IMR-90 (cell line): ENCODE measurements at regions not wholly inside any gene's neighbourhood (a gene's known extent, or its start where the extent isn't known, plus 50 kb on each side); places are given as distances from the start of the nearest gene placed in this dataset.

Source experiments
- ATAC-seq: fragments of 200-7000 bp; cut with Tn5 transposase; 2 replicates; pipeline ENCODE4 v1.9.1; 2020; ENCODE audit warnings: low read depth, mild to moderate bottlenecking, moderate library complexity
- BruUV-seq: library from RNA; stranded (reverse); fragments of 400-500 nt; replicated peaks from 2 replicates; lab custom pipeline; 2021; lab: Mats Ljungman, UMichigan
- CTCF ChIA-PET: fragments of 300-600 bp; formaldehyde crosslinking; extraction: SDS; loops from one replicate; lab custom pipeline; 2021; ENCODE audit warnings: antibody characterized with exemption; lab: Yijun Ruan, JAX
- POLR2A ChIA-PET: fragments of 300-600 bp; sonication (Branson Sonifier 250); formaldehyde crosslinking; loops from one replicate; lab custom pipeline; 2022; ENCODE audit warnings: antibody characterized with exemption; ENCODE audit not compliant: unreplicated experiment; lab: Charles Lee
- DNase-seq: peaks from one replicate; pipeline ENCODE4 v3.0.0; 2013
- H2AFZ ChIP-seq: replicated peaks from 2 replicates; pipeline ENCODE3; 2013; ENCODE audit warnings: low read length, mild to moderate bottlenecking; ENCODE audit not compliant: poor library complexity
- H2AK5ac ChIP-seq: 2 replicates; pipeline ENCODE4 v1.6.1; 2013; ENCODE audit warnings: low read depth, low read length, inconsistent platforms
- H2AK9ac ChIP-seq: replicated peaks from 2 replicates; pipeline ENCODE3; 2013; ENCODE audit warnings: mild to moderate bottlenecking, low read depth, low read length, moderate library complexity; ENCODE audit not compliant: poor library complexity
- H2BK120ac ChIP-seq: 2 replicates; pipeline ENCODE4 v1.6.1; 2013; ENCODE audit warnings: low read depth, low read length, inconsistent platforms
- H2BK15ac ChIP-seq: 3 replicates; pipeline ENCODE4 v1.6.1; 2013; ENCODE audit warnings: low read depth, low read length, inconsistent platforms
- H2BK20ac ChIP-seq: 2 replicates; pipeline ENCODE4 v1.6.1; 2013; ENCODE audit warnings: low read depth, mild to moderate bottlenecking, inconsistent platforms, low read length, moderate library complexity
- H2BK5ac ChIP-seq: 2 replicates; pipeline ENCODE4 v1.6.1; 2013; ENCODE audit warnings: mild to moderate bottlenecking, low read depth, low read length, inconsistent platforms; ENCODE audit not compliant: poor library complexity, severe bottlenecking
- H3K14ac ChIP-seq: replicated peaks from 2 replicates; pipeline ENCODE4 v1.6.1; 2013; ENCODE audit warnings: low read depth, low read length, inconsistent platforms
- H3K18ac ChIP-seq: 2 replicates; pipeline ENCODE4 v1.6.1; 2013; ENCODE audit warnings: low read depth, low read length, control low read depth
- H3K23ac ChIP-seq: 2 replicates; pipeline ENCODE4 v1.6.1; 2013; ENCODE audit warnings: low read depth, low read length, inconsistent platforms
- H3K27ac ChIP-seq: 2 replicates; pipeline ENCODE4 v1.5.1; 2013; ENCODE audit warnings: mild to moderate bottlenecking, control low read depth, low read length; ENCODE audit not compliant: insufficient read depth
- H3K27me3 ChIP-seq: 2 replicates; pipeline ENCODE4 v1.6.1; 2013; ENCODE audit warnings: low read length; ENCODE audit not compliant: control insufficient read depth, insufficient read depth
- H3K36me3 ChIP-seq: 2 replicates; pipeline ENCODE4 v1.6.1; 2013; ENCODE audit warnings: low read length, mixed read lengths; ENCODE audit not compliant: control insufficient read depth, insufficient read depth
- H3K4ac ChIP-seq: 2 replicates; pipeline ENCODE4 v1.6.1; 2013; ENCODE audit warnings: low read depth, low read length, inconsistent platforms
- H3K4me1 ChIP-seq: 2 replicates; pipeline ENCODE4 v1.6.1; 2013; ENCODE audit warnings: low read length, mixed read lengths; ENCODE audit not compliant: control insufficient read depth, insufficient read depth
- H3K4me2 ChIP-seq: 2 replicates; pipeline ENCODE4 v1.6.1; 2013; ENCODE audit warnings: low read depth, mild to moderate bottlenecking, control low read depth, low read length, moderate library complexity
- H3K4me3 ChIP-seq: 2 replicates; pipeline ENCODE4 v1.5.1; 2013; ENCODE audit warnings: low read depth, mild to moderate bottlenecking, control low read depth, low read length, moderate library complexity; ENCODE audit not compliant: insufficient read depth
- H3K56ac ChIP-seq: 2 replicates; pipeline ENCODE4 v1.6.1; 2013; ENCODE audit warnings: low read length, inconsistent platforms; ENCODE audit not compliant: insufficient read depth; ENCODE audit errors: extremely low read depth
- H3K79me1 ChIP-seq, 2 experiments: 2 replicates each; pipeline ENCODE4 v1.6.1; 2013; ENCODE audit warnings: low read length in 2 of 2, inconsistent platforms in 1 of 2, low read depth in 1 of 2
- H3K9ac ChIP-seq: 2 replicates; pipeline ENCODE4 v1.6.1; 2013; ENCODE audit warnings: low read depth, low read length, control low read depth
- H3K9me1 ChIP-seq: 2 replicates; pipeline ENCODE4 v1.6.1; 2013; ENCODE audit warnings: low read length, inconsistent platforms; ENCODE audit not compliant: insufficient read depth
- H3K9me3 ChIP-seq: 2 replicates; pipeline ENCODE4 v1.6.1; 2013; ENCODE audit warnings: low read length; ENCODE audit not compliant: control insufficient read depth, insufficient read depth
- H4K20me1 ChIP-seq: 2 replicates; pipeline ENCODE4 v1.6.1; 2013; ENCODE audit warnings: low read length, inconsistent platforms; ENCODE audit not compliant: insufficient read depth
- H4K5ac ChIP-seq: 2 replicates; pipeline ENCODE4 v1.6.1; 2013; ENCODE audit warnings: mild to moderate bottlenecking, low read depth, low read length, control low read depth
- H4K8ac ChIP-seq, 2 experiments: 2 replicates each; pipeline ENCODE4 v1.6.1; 2013; ENCODE audit warnings: low read depth in 2 of 2, low read length in 2 of 2, control low read depth in 1 of 2, inconsistent platforms in 1 of 2
- H4K91ac ChIP-seq: 2 replicates; pipeline ENCODE4 v1.6.1; 2013; ENCODE audit warnings: low read depth, low read length, inconsistent platforms; ENCODE audit not compliant: insufficient read depth
- BHLHE40 ChIP-seq: fragments of 150-350 bp; IDR thresholded peaks from 2 replicates; pipeline ENCODE4 v1.6.1; 2016; ENCODE audit warnings: mild to moderate bottlenecking, low read depth, low read length
- CEBPB ChIP-seq: IDR thresholded peaks from 2 replicates; pipeline ENCODE4 v1.6.1; 2012; ENCODE audit warnings: low read depth, low read length, improper control_type of control experiment
- CHD1 ChIP-seq: IDR thresholded peaks from 2 replicates; pipeline ENCODE4 v1.6.1; 2012; ENCODE audit warnings: low read depth, low read length, improper control_type of control experiment
- FOS ChIP-seq: fragments of 150-350 bp; IDR thresholded peaks from 2 replicates; pipeline ENCODE4 v1.6.1; 2016; ENCODE audit warnings: low read depth, low read length
- MAFK ChIP-seq: IDR thresholded peaks from 2 replicates; pipeline ENCODE4 v1.6.1; 2012; ENCODE audit warnings: low read depth, low read length, improper control_type of control experiment
- MAZ ChIP-seq: IDR thresholded peaks from 2 replicates; pipeline ENCODE4 v1.6.1; 2012; ENCODE audit warnings: low read depth, mild to moderate bottlenecking, low read length, improper control_type of control experiment, moderate library complexity, borderline replicate concordance
- MXI1 ChIP-seq: IDR thresholded peaks from 2 replicates; pipeline ENCODE4 v1.6.1; 2012; ENCODE audit warnings: low read depth, mild to moderate bottlenecking, low read length, moderate library complexity, borderline replicate concordance
- NFE2L2 ChIP-seq: fragments of 150-350 bp; IDR thresholded peaks from 2 replicates; pipeline ENCODE4 v1.6.1; 2016; ENCODE audit warnings: low read depth, mild to moderate bottlenecking, low read length
- POLR2A ChIP-seq: IDR thresholded peaks from 2 replicates; pipeline ENCODE4 v1.6.1; 2012; ENCODE audit warnings: mild to moderate bottlenecking, low read depth, low read length
- RAD21 ChIP-seq: IDR thresholded peaks from 2 replicates; pipeline ENCODE4 v1.6.1; 2012; ENCODE audit warnings: low read length, improper control_type of control experiment
- RCOR1 ChIP-seq: IDR thresholded peaks from 2 replicates; pipeline ENCODE4 v1.6.1; 2012; ENCODE audit warnings: mild to moderate bottlenecking, low read length, improper control_type of control experiment; ENCODE audit not compliant: insufficient replicate concordance
- RFX5 ChIP-seq: IDR thresholded peaks from 2 replicates; pipeline ENCODE4 v1.8.0; 2012; ENCODE audit warnings: low read depth, mild to moderate bottlenecking, low read length, moderate library complexity
- SMC3 ChIP-seq: fragments of 150-350 bp; IDR thresholded peaks from 2 replicates; pipeline ENCODE4 v1.6.1; 2016; ENCODE audit warnings: low read depth, mild to moderate bottlenecking, antibody characterized with exemption, low read length, moderate library complexity
- USF2 ChIP-seq: fragments of 150-350 bp; IDR thresholded peaks from 2 replicates; pipeline ENCODE4 v1.6.1; 2017; ENCODE audit warnings: mild to moderate bottlenecking, antibody characterized with exemption, low read length, low read depth
- WGBS, 2 experiments: methylation state at CpG; one replicate each; pipeline versions ENCODE4 v1.1.5 to v1.1.7; 2013; ENCODE audit warnings: missing lambda C conversion rate in 2 of 2; ENCODE audit not compliant: insufficient read length in 1 of 2; ENCODE audit errors: extremely low coverage in 2 of 2; 5-methylcytosine and 5-hydroxymethylcytosine counted together
- dilution Hi-C: fragments of 300-500 bp; cut with HindIII; formaldehyde crosslinking; loops from one replicate; pipeline ENCODE4 v1.14.3; 2018; ENCODE audit warnings: low sequenced_read_pairs; ENCODE audit not compliant: unreplicated experiment
- in situ Hi-C: fragments of 300-500 bp; cut with MboI; formaldehyde crosslinking; loops from 3 replicates; pipeline ENCODE4 v1.14.3; 2019; ENCODE audit warnings: low sequenced_read_pairs, inconsistent platforms, mixed read lengths
- intact Hi-C: fragments of 100-400 bp; cut with micrococcal nuclease; formaldehyde crosslinking; loops from 2 replicates; pipeline ENCODE4 v1.10.0; 2022
- TF ChIP-seq, protein P1 (sequence below): fragments of 150-350 bp; IDR thresholded peaks from 2 replicates; pipeline ENCODE4 v1.6.1; 2016; ENCODE audit warnings: low read depth, mild to moderate bottlenecking, low read length, moderate library complexity, borderline replicate concordance
- TF ChIP-seq, protein P2 (sequence below): conservative IDR thresholded peaks from 2 replicates; pipeline ENCODE4 v1.5.1; 2012; ENCODE audit warnings: mild to moderate bottlenecking, low read depth, low read length, improper control_type of control experiment

GRCh38 chr17:77284023-77284617 is 143.4 kb downstream of the SEC14L1 start:
- no TSS peak for BruUV-seq
- Histone ChIP-seq H4K8ac (peak overlapping the region in 1 of 2 experiments; percentile 13; a peak in 1 of 4 replicates), H3K4me2 (no peak overlapping the region), H3K18ac (no peak overlapping the region), H3K4ac (peak overlapping the region; percentile 82), H3K79me1 (peaks cover 12 to 67% of the 10 kb centered on the region in 2 experiments), H3K9ac (no peak overlapping the region), H3K4me3 (no peak overlapping the region), H2AK9ac (peak overlapping the region; percentile 11), H3K23ac (no peak overlapping the region), H4K20me1 (no peaks in the 10 kb centered on the region), H3K9me1 (peaks cover 45% of the 10 kb centered on the region), H3K9me3 (no peaks in the 10 kb centered on the region), H2BK5ac (no peak overlapping the region), H3K27me3 (no peaks in the 10 kb centered on the region), H3K27ac (no peak overlapping the region), H2BK15ac (peak overlapping the region; percentile 76; the same call in 1 of the 3 replicates), H2BK20ac (peak overlapping the region; percentile 76; the same call in 1 of the 2 replicates), H3K4me1 (peaks cover 49% of the 10 kb centered on the region), H2BK120ac (peak overlapping the region; percentile 75), H2AFZ (no peak overlapping the region), H3K14ac (peak overlapping the region; percentile 47; the same call in 1 of the 2 replicates), H2AK5ac (peak overlapping the region; percentile 92), H3K36me3 (no peaks in the 10 kb centered on the region), H4K91ac (peak overlapping the region; percentile 38; the same call in 1 of the 2 replicates), H3K56ac (no peak overlapping the region), H4K5ac (no peak overlapping the region)
- dilution Hi-C loops (no loop called here), intact Hi-C loops (no loop called here), in situ Hi-C loops (no loop called here)
- CTCF ChIA-PET = no interaction called here
- 100% methylated on average over 6 of the region's 14 CpGs; no CpG with 5 or more reads in 1 of the 2 experiments for WGBS, 2 experiments
- no peak for ATAC-seq
- POLR2A ChIA-PET = no interaction called here
- no peak for DNase-seq
- no peak for TF ChIP-seq RAD21
- TF ChIP-seq POLR2A = no peak
- TF ChIP-seq NFE2L2 = no peak
- no peak for TF ChIP-seq FOS
- no peak for TF ChIP-seq CHD1
- TF ChIP-seq BHLHE40 = no peak
- TF ChIP-seq, protein P1, sequence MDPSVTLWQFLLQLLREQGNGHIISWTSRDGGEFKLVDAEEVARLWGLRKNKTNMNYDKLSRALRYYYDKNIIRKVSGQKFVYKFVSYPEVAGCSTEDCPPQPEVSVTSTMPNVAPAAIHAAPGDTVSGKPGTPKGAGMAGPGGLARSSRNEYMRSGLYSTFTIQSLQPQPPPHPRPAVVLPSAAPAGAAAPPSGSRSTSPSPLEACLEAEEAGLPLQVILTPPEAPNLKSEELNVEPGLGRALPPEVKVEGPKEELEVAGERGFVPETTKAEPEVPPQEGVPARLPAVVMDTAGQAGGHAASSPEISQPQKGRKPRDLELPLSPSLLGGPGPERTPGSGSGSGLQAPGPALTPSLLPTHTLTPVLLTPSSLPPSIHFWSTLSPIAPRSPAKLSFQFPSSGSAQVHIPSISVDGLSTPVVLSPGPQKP = no peak
- TF ChIP-seq RCOR1 = no peak
- no peak for TF ChIP-seq USF2
- TF ChIP-seq CEBPB = no peak
- TF ChIP-seq, protein P2, sequence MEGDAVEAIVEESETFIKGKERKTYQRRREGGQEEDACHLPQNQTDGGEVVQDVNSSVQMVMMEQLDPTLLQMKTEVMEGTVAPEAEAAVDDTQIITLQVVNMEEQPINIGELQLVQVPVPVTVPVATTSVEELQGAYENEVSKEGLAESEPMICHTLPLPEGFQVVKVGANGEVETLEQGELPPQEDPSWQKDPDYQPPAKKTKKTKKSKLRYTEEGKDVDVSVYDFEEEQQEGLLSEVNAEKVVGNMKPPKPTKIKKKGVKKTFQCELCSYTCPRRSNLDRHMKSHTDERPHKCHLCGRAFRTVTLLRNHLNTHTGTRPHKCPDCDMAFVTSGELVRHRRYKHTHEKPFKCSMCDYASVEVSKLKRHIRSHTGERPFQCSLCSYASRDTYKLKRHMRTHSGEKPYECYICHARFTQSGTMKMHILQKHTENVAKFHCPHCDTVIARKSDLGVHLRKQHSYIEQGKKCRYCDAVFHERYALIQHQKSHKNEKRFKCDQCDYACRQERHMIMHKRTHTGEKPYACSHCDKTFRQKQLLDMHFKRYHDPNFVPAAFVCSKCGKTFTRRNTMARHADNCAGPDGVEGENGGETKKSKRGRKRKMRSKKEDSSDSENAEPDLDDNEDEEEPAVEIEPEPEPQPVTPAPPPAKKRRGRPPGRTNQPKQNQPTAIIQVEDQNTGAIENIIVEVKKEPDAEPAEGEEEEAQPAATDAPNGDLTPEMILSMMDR = no peak
- TF ChIP-seq MXI1 = no peak
- no peak for TF ChIP-seq MAZ
- no peak for TF ChIP-seq MAFK
- TF ChIP-seq SMC3 = no peak
- TF ChIP-seq RFX5 = no peak
